ENCODE measurements at regions not wholly inside any gene's neighbourhood (a gene's known extent, or its start where the extent isn't known, plus 50 kb on each side); places are given as distances from the start of the nearest gene placed in this dataset.

DNA sequence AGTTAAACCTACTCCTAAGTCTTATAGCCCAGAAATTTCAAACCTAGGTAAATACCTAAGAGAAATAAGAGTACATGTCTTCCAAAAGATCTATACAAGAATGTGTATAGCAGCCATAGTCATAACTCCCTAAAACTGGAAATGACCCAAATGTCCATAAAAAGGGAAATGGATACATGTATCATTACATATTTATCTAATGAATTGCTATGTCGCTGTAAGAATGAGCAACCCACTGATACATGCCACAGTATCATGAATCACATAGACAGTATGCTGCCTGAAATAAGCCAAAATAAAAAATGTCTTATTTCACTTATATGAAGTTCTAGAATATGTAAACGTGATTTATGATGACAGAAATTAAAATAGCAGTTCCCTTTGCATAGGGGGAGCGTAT, 679.5 kb downstream of the MAFB start:
- TF ChIP-seq, protein P1, sequence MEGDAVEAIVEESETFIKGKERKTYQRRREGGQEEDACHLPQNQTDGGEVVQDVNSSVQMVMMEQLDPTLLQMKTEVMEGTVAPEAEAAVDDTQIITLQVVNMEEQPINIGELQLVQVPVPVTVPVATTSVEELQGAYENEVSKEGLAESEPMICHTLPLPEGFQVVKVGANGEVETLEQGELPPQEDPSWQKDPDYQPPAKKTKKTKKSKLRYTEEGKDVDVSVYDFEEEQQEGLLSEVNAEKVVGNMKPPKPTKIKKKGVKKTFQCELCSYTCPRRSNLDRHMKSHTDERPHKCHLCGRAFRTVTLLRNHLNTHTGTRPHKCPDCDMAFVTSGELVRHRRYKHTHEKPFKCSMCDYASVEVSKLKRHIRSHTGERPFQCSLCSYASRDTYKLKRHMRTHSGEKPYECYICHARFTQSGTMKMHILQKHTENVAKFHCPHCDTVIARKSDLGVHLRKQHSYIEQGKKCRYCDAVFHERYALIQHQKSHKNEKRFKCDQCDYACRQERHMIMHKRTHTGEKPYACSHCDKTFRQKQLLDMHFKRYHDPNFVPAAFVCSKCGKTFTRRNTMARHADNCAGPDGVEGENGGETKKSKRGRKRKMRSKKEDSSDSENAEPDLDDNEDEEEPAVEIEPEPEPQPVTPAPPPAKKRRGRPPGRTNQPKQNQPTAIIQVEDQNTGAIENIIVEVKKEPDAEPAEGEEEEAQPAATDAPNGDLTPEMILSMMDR (IDR thresholded peaks at IDR 0.05; ENCODE audit: poor library complexity): no peak
- TF ChIP-seq EZH2phosphoT487 (IDR thresholded peaks at IDR 0.05; ENCODE audit: low read depth, severe bottlenecking, unreplicated experiment) (no peak), EZH2 (IDR thresholded peaks at IDR 0.05; ENCODE audit: borderline replicate concordance) (no peak)
